Stimulated activated CD4-positive, alpha-beta T cell treated with anti-CD3 and anti-CD28 coated beads, Interleukin-2, amount 100 ng/mL, for 4 hours (primary cell): ENCODE measurements at regions not wholly inside any gene's neighbourhood (a gene's known extent, or its start where the extent isn't known, plus 50 kb on each side); places are given as distances from the start of the nearest gene placed in this dataset.
A peak's percentile ranks its signal among the peaks of the same experiment; 100 is the strongest.
"Not testable (repeated sequence)": the region's sequence is repeated elsewhere in the genome, so short reads cannot be mapped to it uniquely, and the experiment has no call there.

ENCODE experiments used
- DNase-seq: peaks from one replicate; pipeline ENCODE4 v3.0.0-alpha.2; 2020; ENCODE audit warnings: low read depth

- DNase-seq, result no peak
These were observed 50.0 kb upstream of the ACYP2 start for GRCh38 chr2:54065411-54065810.

- no peak for DNase-seq
These were observed 51.4 kb upstream of the ACYP2 start for GRCh38 chr2:54063967-54064535.

GRCh38 chr2:54062401-54062800, 53.0 kb upstream of the ACYP2 start:
- DNase-seq, result no peak

GRCh38 chr2:54061272-54061671, 54.1 kb upstream of the ACYP2 start:
- no peak for DNase-seq

- no peak for DNase-seq
These were observed 55.4 kb upstream of the ACYP2 start for GRCh38 chr2:54059986-54060385.

GRCh38 chr2:54059504-54059903, 55.9 kb upstream of the ACYP2 start:
- no peak for DNase-seq

DNA sequence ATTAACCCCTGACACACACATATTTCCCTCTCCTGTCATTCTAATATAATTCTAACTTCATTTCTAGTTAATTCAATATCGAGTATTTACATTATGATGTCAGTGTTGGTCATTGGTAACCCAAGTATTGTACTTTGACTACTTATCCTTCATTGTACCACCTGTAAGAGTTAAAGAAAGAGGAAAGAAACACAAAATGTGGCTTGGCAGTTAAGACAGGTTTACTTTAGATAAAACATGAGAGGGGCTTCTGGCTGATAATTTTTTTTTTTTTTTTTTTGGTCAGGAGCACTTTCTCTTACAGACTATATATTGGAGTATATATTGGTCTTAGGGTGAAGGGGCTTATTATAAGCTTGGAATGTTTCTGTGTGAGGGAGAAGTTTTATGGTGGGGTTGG, 57.0 kb upstream of the ACYP2 start:
- DNase-seq, result no peak

GRCh38 chr2:54054774-54055173, 60.6 kb upstream of the ACYP2 start:
- DNase-seq, result no peak

GRCh38 chr2:54054271-54054670, 61.1 kb upstream of the ACYP2 start:
- no peak for DNase-seq

DNA sequence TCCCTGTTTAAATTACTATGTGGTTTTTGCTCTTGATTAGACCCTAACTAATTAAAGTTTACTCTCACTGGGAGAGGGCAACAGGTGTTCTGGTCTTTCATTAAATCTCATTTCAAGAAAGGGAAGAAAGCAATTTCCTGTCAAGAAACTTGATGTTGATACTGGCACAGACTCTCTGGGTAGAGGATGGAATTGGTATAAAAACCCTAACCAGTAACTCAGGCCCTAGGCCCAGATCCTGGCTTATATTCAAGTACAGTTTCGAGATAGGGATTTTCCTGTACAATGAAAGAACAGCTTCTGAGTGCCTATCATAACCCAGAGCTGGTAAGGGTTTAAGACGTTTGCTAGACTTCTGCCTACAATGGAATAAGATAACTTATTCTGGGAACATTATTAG, 61.6 kb upstream of the ACYP2 start:
- DNase-seq, result no peak

DNA sequence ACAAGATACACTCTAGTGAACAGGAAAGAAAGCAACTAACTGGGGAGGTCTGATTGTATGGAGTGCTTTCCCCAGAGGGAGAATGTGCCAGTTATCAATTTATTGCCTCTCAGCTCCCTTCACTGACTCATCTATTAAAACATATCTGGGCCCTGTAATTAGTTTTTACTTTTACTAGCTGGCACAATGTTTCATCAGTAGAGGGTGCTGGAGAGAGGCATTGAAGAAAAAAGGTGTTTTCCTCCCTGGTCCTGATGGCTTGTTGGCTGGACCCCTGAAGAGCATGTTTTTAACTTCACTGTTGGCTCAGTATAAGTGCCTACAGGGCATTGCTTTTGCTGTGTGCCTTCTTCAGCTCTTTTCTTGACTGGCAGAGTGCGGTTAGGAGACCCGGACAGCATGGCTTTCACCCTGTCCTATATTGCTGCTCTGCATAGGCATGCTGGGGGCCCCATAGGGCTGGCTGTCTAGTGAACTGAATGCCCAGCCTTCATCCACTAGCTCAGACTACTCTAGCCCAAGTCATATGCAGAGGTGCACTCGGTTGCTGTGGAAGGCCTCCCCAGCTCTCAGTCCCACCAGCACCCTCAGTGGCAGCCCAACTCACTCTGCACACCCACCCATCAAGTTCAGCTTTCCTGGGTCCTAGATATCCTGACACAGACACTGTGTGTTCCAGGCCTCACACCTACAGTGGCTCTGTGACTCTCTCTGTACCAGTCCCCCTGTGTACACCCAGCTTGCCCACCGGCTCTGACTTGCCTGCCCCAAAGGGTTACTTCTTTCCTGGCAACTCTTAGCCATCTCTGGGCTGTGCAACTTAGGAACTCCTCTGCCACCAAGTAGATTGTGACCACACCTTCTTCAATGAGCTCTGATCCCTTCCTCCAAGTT, 62.3 kb upstream of the ACYP2 start:
- no peak for DNase-seq

GRCh38 chr2:54050445-54050844, 65.0 kb upstream of the ACYP2 start:
- DNase-seq, result no peak

- no peak for DNase-seq
These were observed 66.0 kb upstream of the ACYP2 start for GRCh38 chr2:54049365-54049764.

- not testable (repeated sequence) for DNase-seq
These were observed 66.5 kb upstream of the ACYP2 start for GRCh38 chr2:54048896-54049295.

- no peak for DNase-seq
These were observed 67.2 kb upstream of the ACYP2 start for GRCh38 chr2:54048117-54048785.

DNA sequence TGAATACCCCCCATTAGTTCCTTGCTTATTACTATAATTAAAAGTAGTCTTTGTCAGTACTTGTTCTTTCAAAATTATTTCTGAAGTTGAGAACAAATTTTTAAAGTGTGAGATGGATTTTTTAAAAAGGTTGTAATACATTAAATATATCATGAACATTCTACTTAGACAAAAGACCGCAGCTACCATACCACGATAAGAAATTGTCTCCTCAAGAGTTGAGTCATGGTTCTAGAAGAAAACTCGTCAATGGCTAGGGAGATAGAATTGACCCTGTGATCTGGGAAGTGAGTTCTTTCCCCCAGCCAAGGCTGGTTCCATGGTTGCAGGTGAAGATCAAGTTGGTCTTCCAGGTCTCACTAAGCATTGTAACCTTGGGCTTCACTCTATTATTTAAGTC, 67.8 kb upstream of the ACYP2 start:
- DNase-seq, result no peak

GRCh38 chr2:54047091-54047490, 68.3 kb upstream of the ACYP2 start:
- DNase-seq, result no peak

DNA sequence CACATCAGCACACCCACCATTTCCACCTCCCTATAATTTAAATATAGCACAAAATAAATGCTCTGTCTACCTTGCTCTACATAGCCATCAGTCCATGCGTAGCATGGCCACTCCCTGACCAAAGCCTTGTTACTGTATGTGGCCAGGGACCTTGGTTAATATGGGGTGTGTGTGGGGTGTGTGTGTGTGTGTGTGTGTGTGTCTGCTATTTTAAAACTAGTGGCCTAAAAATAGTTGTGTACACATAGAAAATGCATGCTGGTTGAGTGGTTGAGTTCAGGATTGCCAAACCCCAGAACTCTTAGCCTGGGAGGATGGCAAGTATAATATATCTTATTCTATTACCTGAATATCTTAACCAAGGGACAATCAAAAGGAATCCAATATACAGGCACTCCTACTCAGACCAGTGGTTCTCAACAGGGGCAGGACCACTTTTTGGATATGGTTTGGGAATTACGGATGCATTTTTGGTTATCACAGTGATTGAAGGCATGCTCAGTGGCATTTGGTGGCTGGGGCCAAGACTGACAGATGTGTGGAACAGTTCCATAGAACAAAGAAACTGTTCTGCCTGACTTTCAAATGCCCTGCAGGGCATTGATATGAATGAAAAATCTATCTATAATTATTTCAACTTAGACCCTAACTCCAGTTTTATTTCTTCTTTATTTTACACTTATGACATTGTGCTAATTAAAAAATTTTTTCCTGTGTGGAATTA, 72.3 kb upstream of the PSME4 start:
- DNase-seq, result no peak

DNA sequence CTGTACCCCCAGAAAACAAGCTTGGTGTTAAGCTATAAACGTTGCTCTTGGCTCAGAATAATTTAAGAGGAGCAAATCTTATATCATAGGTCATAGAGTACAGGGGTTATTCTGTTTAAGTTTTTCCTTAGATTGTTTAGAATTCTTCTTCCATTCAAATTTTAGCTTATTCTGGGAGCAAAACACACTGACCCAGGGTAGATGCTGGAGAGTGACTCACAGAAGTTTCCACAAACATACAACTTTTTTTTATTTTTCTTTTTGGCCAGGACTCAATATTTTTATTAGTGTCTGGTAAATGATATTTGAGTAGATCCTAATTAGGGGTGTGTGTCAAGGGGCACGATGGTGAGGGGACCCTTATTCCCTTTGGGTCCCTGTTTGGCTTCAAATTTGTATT, 71.5 kb upstream of the PSME4 start:
- DNase-seq, result no peak

GRCh38 chr2:54041135-54041534, 70.3 kb upstream of the PSME4 start:
- DNase-seq, result peak; percentile 12

DNA sequence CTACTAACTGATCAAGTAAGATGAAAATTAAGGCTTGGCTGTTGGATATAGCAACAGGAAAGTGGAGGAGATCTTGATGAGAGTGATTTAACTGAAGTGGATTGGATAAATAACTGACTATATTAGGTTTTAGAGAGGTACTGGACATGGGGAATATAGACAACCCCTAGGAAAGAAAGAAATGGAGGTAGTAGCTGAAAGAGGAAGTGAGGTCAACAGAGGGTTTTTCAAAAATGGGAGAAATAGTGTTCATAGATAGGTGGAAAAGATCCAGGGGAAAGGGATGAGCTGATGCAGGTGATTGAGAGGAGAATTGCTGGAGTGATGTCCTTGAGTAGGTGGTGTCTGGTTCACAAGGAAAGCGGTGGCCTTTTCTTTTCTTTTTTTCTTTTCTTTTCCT, 69.9 kb upstream of the PSME4 start:
- no peak for DNase-seq

DNA sequence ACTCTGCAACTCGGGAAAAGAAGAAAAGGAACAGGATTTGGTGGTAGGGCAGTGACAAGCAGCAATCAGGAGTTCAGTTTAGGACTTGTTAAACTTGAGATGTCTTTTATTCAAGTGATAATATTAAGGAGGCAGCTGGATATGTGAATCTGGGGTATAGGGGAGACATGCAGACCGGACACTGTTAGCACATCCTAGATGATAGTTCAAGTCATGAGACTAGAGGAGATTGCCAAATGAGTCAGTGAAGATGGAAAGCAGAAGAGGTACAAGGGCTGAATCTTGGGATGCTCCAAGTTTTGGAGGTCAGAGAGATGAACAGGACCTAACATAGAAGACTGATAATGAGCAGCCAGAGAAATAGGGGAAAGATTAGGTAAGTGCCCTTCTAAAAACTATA, 69.5 kb upstream of the PSME4 start:
- DNase-seq, result no peak

GRCh38 chr2:54038835-54039234, 68.0 kb upstream of the PSME4 start:
- no peak for DNase-seq
